ENCODE measurements at regions not wholly inside any gene's neighbourhood (a gene's known extent, or its start where the extent isn't known, plus 50 kb on each side); places are given as distances from the start of the nearest gene placed in this dataset.
"Not testable (repeated sequence)": the region's sequence is repeated elsewhere in the genome, so short reads cannot be mapped to it uniquely, and the experiment has no call there.

GRCh38 chr3:87755852-87756251, 303.0 kb downstream of the CGGBP1 start:
- H4K20me1 ChIP-seq (replicated peaks; ENCODE audit: control insufficient read depth, insufficient read depth, low read length) = no peaks in the 10 kb centered on the region
- no peak for FAIRE-seq
- H3K9me3 ChIP-seq (replicated peaks; ENCODE audit: control insufficient read depth, insufficient read depth, low read depth, low read length) = no peaks in the 10 kb centered on the region
- H3K9me1 ChIP-seq (ENCODE audit: control insufficient read depth, insufficient read depth, low read length) = no peaks in the 10 kb centered on the region
- POLR2A ChIA-PET = no interaction called here
- CTCF ChIA-PET (ENCODE audit: low intra/inter-chr PET ratio) = interaction anchor here (0.6 kb wide), 1 partner anchor 487 kb away, joined by 3 read pairs; no protein-coding TSS in a partner anchor
- H3K9ac ChIP-seq (ENCODE audit: insufficient read depth in 1 of 2, low read depth in 2 of 2, low read length in 2 of 2) = no peak overlapping the region
- intact Hi-C loops (cut with micrococcal nuclease) (no loop called here), in situ Hi-C loops (cut with MboI) (no loop called here)
- no peak overlapping the region for H3K4me3 ChIP-seq
- H3K36me3 ChIP-seq (ENCODE audit: control insufficient read depth, insufficient read depth, low read length) = no peaks in the 10 kb centered on the region
- no peak overlapping the region for H3K4me2 ChIP-seq (ENCODE audit: insufficient read depth, low read length)
- no peak for TF ChIP-seq SMAD2 (IDR thresholded peaks at IDR 0.05; ENCODE audit: low read depth, low read length)
- peak; percentile 91 for TF ChIP-seq ZNF324 (CRISPR knock-in tag; IDR thresholded peaks at IDR 0.05)
- no peak for DNase-seq (ENCODE audit: extremely low read depth in 1 of 4, low spot score in 3 of 4)
- H3K27ac ChIP-seq (ENCODE audit: extremely low read depth, low read depth, low read length) = no peak overlapping the region
- no peaks in the 10 kb centered on the region for H3K27me3 ChIP-seq (ENCODE audit: control insufficient read depth in 2 of 2, insufficient read depth in 2 of 2, low read length in 2 of 2)
- no peaks in the 10 kb centered on the region for H3K79me2 ChIP-seq (ENCODE audit: control insufficient read depth, insufficient read depth, low read length)
- ATAC-seq = no peak
- no peak overlapping the region for H2AFZ ChIP-seq (ENCODE audit: low read depth, low read length)
- H3K4me1 ChIP-seq (replicated peaks in 1 of 2; ENCODE audit: control insufficient read depth in 2 of 2, insufficient read depth in 2 of 2, low read length in 2 of 2) = no peaks in the 10 kb centered on the region
- no TSS peak for BruUV-seq (replicated peaks)

GRCh38 chr3:87742250-87742649, 316.6 kb downstream of the CGGBP1 start:
- DNase-seq (ENCODE audit: extremely low read depth in 1 of 4, low spot score in 3 of 4) = no peak
- ATAC-seq = no peak
- no TSS peak for BruUV-seq (replicated peaks)
- H3K27me3 ChIP-seq (ENCODE audit: control insufficient read depth in 2 of 2, insufficient read depth in 2 of 2, low read length in 2 of 2) = no peaks in the 10 kb centered on the region
- ChIA-PET CTCF (ENCODE audit: low intra/inter-chr PET ratio) (no interaction called here), POLR2A (no interaction called here)
- H3K4me1 ChIP-seq (replicated peaks in 1 of 2; ENCODE audit: control insufficient read depth in 2 of 2, insufficient read depth in 2 of 2, low read length in 2 of 2) = no peaks in the 10 kb centered on the region
- H3K4me2 ChIP-seq (ENCODE audit: insufficient read depth, low read length) = no peak overlapping the region
- WGBS (ENCODE audit: insufficient coverage, low coverage, missing lambda C conversion rate) = 6% methylated on average over 2 of the region's 2 CpGs
- TF ChIP-seq HOXB6 (CRISPR knock-in tag; IDR thresholded peaks at IDR 0.05; ENCODE audit: borderline replicate concordance) = no peak
- TF ChIP-seq ZNF780A (CRISPR knock-in tag; IDR thresholded peaks at IDR 0.05) = no peak
- intact Hi-C loops (cut with micrococcal nuclease) = no loop called here
- FAIRE-seq = no peak
- no peak overlapping the region for H3K9ac ChIP-seq (ENCODE audit: insufficient read depth in 1 of 2, low read depth in 2 of 2, low read length in 2 of 2)
- no peaks in the 10 kb centered on the region for H3K9me1 ChIP-seq (ENCODE audit: control insufficient read depth, insufficient read depth, low read length)
- no peaks in the 10 kb centered on the region for H3K36me3 ChIP-seq (ENCODE audit: control insufficient read depth, insufficient read depth, low read length)
- H4K20me1 ChIP-seq (replicated peaks; ENCODE audit: control insufficient read depth, insufficient read depth, low read length) = no peaks in the 10 kb centered on the region
- in situ Hi-C loops (cut with MboI) = no loop called here
- H3K79me2 ChIP-seq (ENCODE audit: control insufficient read depth, insufficient read depth, low read length) = no peaks in the 10 kb centered on the region
- no peak overlapping the region for H3K4me3 ChIP-seq
- no peak overlapping the region for H3K27ac ChIP-seq (ENCODE audit: extremely low read depth, low read depth, low read length)
- H3K9me3 ChIP-seq (replicated peaks; ENCODE audit: control insufficient read depth, insufficient read depth, low read depth, low read length) = no peaks in the 10 kb centered on the region
- H2AFZ ChIP-seq (ENCODE audit: low read depth, low read length) = no peak overlapping the region

DNA sequence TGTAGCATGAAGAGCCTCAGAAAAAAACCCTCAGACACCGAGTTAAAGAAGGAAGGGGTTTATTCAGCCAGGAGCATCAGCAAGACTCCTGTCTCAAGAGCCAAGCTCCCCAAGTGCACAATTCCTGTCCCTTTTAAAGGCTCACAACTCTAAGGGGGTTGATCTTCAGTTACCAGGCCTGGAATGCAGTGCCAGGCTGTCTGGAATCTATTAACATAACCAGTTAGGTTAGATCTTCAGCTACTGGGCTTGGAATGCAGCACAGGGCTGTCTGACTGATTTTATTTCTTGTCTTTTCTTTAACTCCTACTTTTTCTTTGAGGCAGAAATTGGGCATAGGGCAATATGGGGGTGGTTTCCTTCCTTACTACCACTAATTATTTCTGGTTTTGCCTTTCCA, 317.9 kb downstream of the CGGBP1 start:
- CTCF ChIA-PET (ENCODE audit: low intra/inter-chr PET ratio) = not testable (repeated sequence)

DNA sequence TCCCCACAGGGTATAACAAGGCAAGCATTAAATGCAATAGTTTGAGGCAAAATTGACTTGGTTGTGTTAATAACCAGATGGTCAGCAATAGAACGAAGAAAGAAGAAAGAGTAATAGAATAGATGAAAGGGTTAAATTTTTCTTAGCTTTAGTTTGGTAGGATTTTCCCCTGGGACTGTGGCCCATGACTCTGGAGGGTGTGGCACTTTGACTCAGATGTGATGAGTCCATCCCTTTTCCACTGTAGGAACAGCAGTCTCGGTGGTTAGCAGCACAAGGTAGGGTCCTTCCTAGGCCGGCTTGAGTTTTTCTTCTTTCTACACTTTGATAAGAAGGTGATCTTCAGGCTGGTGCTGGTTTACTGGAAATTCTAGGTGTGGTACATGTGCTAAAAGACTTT, 321.0 kb downstream of the CGGBP1 start:
- FAIRE-seq; POLR2A ChIA-PET; H2AFZ ChIP-seq (ENCODE audit: low read depth, low read length); H3K4me3 ChIP-seq; H3K9me1 ChIP-seq (ENCODE audit: control insufficient read depth, insufficient read depth, low read length); H3K36me3 ChIP-seq (ENCODE audit: control insufficient read depth, insufficient read depth, low read length); H3K4me1 ChIP-seq (replicated peaks in 1 of 2; ENCODE audit: control insufficient read depth in 2 of 2, insufficient read depth in 2 of 2, low read length in 2 of 2); ATAC-seq; DNase-seq (ENCODE audit: extremely low read depth in 1 of 4, low spot score in 3 of 4); H3K79me2 ChIP-seq (ENCODE audit: control insufficient read depth, insufficient read depth, low read length); H3K4me2 ChIP-seq (ENCODE audit: insufficient read depth, low read length); H3K9ac ChIP-seq (ENCODE audit: insufficient read depth in 1 of 2, low read depth in 2 of 2, low read length in 2 of 2); H3K27ac ChIP-seq (ENCODE audit: extremely low read depth, low read depth, low read length); intact Hi-C loops (cut with micrococcal nuclease); H3K27me3 ChIP-seq (ENCODE audit: control insufficient read depth in 2 of 2, insufficient read depth in 2 of 2, low read length in 2 of 2); CTCF ChIA-PET (ENCODE audit: low intra/inter-chr PET ratio); H3K9me3 ChIP-seq (replicated peaks; ENCODE audit: control insufficient read depth, insufficient read depth, low read depth, low read length); H4K20me1 ChIP-seq (replicated peaks; ENCODE audit: control insufficient read depth, insufficient read depth, low read length); in situ Hi-C loops (cut with MboI); BruUV-seq (replicated peaks): not testable (repeated sequence)
- 40% methylated on average over 1 of the region's 3 CpGs for WGBS (ENCODE audit: insufficient coverage, low coverage, missing lambda C conversion rate)

More for the DNA sequence above, 317.9 kb downstream of the CGGBP1 start:
- DNase-seq (ENCODE audit: extremely low read depth in 1 of 4, low spot score in 3 of 4); H3K9me1 ChIP-seq (ENCODE audit: control insufficient read depth, insufficient read depth, low read length); intact Hi-C loops (cut with micrococcal nuclease); H2AFZ ChIP-seq (ENCODE audit: low read depth, low read length); H3K9me3 ChIP-seq (replicated peaks; ENCODE audit: control insufficient read depth, insufficient read depth, low read depth, low read length); H3K9ac ChIP-seq (ENCODE audit: insufficient read depth in 1 of 2, low read depth in 2 of 2, low read length in 2 of 2); H3K4me3 ChIP-seq; H3K4me1 ChIP-seq (replicated peaks in 1 of 2; ENCODE audit: control insufficient read depth in 2 of 2, insufficient read depth in 2 of 2, low read length in 2 of 2); H3K4me2 ChIP-seq (ENCODE audit: insufficient read depth, low read length); POLR2A ChIA-PET; H3K36me3 ChIP-seq (ENCODE audit: control insufficient read depth, insufficient read depth, low read length); H3K27me3 ChIP-seq (ENCODE audit: control insufficient read depth in 2 of 2, insufficient read depth in 2 of 2, low read length in 2 of 2); in situ Hi-C loops (cut with MboI); FAIRE-seq; H3K79me2 ChIP-seq (ENCODE audit: control insufficient read depth, insufficient read depth, low read length); H3K27ac ChIP-seq (ENCODE audit: extremely low read depth, low read depth, low read length); ATAC-seq; BruUV-seq (replicated peaks); H4K20me1 ChIP-seq (replicated peaks; ENCODE audit: control insufficient read depth, insufficient read depth, low read length): not testable (repeated sequence)
- 40% methylated on average over 1 of the region's 1 CpG for WGBS (ENCODE audit: insufficient coverage, low coverage, missing lambda C conversion rate)
